NCI-H1092 treated with DMSO at 0.1 percent for 48 hours (cell line): ENCODE measurements at regions not wholly inside any gene's neighbourhood (a gene's known extent, or its start where the extent isn't known, plus 50 kb on each side); places are given as distances from the start of the nearest gene placed in this dataset.

Source experiments
- DNase-seq: peaks from one replicate; lab custom pipeline; 2025; lab: John Stamatoyannopoulos, UW

- no peak for DNase-seq
Measured at GRCh38 chr2:145325485-145325884, 805.6 kb upstream of the ZEB2 start.

- no peak for DNase-seq
Measured at GRCh38 chr2:145324748-145325147, 804.8 kb upstream of the ZEB2 start.

GRCh38 chr2:145323512-145323911, 803.6 kb upstream of the ZEB2 start:
- DNase-seq, result no peak

GRCh38 chr2:145321344-145321743, 801.4 kb upstream of the ZEB2 start:
- no peak for DNase-seq

GRCh38 chr2:145316496-145316895, 796.6 kb upstream of the ZEB2 start:
- no peak for DNase-seq

- no peak for DNase-seq
Measured at GRCh38 chr2:145315053-145315452, 795.1 kb upstream of the ZEB2 start.

- DNase-seq, result no peak
Measured at GRCh38 chr2:145314119-145314633, 794.3 kb upstream of the ZEB2 start.

GRCh38 chr2:145305889-145306288, 786.0 kb upstream of the ZEB2 start:
- no peak for DNase-seq

- DNase-seq, result no peak
Measured at GRCh38 chr2:145304501-145304900, 784.6 kb upstream of the ZEB2 start.

- DNase-seq, result peak; percentile 32
Measured at GRCh38 chr2:145303536-145303935, 783.6 kb upstream of the ZEB2 start.

GRCh38 chr2:145302886-145303285, 783.0 kb upstream of the ZEB2 start:
- no peak for DNase-seq

GRCh38 chr2:145302451-145302850, 782.5 kb upstream of the ZEB2 start:
- DNase-seq, result no peak

GRCh38 chr2:145299368-145299767, 779.4 kb upstream of the ZEB2 start:
- DNase-seq, result no peak

- no peak for DNase-seq
Measured at GRCh38 chr2:145292166-145292565, 772.2 kb upstream of the ZEB2 start.

- DNase-seq, result no peak
Measured at GRCh38 chr2:145290986-145291385, 771.1 kb upstream of the ZEB2 start.

GRCh38 chr2:145289946-145290345, 770.0 kb upstream of the ZEB2 start:
- DNase-seq, result no peak

GRCh38 chr2:145288650-145289496, 769.0 kb upstream of the ZEB2 start:
- DNase-seq, result no peak

- no peak for DNase-seq
Measured at GRCh38 chr2:145287736-145288135, 767.8 kb upstream of the ZEB2 start.

GRCh38 chr2:145286716-145287275, 766.9 kb upstream of the ZEB2 start:
- DNase-seq, result no peak

- DNase-seq, result no peak
Measured at GRCh38 chr2:145284551-145284950, 764.6 kb upstream of the ZEB2 start.

GRCh38 chr2:145283131-145283530, 763.2 kb upstream of the ZEB2 start:
- no peak for DNase-seq

- no peak for DNase-seq
Measured at GRCh38 chr2:145277922-145278321, 758.0 kb upstream of the ZEB2 start.

- no peak for DNase-seq
Measured at GRCh38 chr2:145273840-145274239, 753.9 kb upstream of the ZEB2 start.

- no peak for DNase-seq
Measured at GRCh38 chr2:145268931-145269330, 749.0 kb upstream of the ZEB2 start.
